Ascending aorta (tissue), 2 donors: ENCODE measurements at regions not wholly inside any gene's neighbourhood (a gene's known extent, or its start where the extent isn't known, plus 50 kb on each side); places are given as distances from the start of the nearest gene placed in this dataset.

Experiments
- DNase-seq, 2 donors: peaks; one replicate each; pipeline ENCODE4 v3.0.0-alpha.2; 2019; ENCODE audit warnings: low spot score in 2 of 2
- H3K27ac ChIP-seq, 2 donors: fragments of 200-600 bp; sonication (generic); one replicate each; pipeline ENCODE4 v1.5.1; 2016 to 2017; ENCODE audit warnings: mild to moderate bottlenecking in 1 of 2
- H3K27me3 ChIP-seq: fragments of 200-600 bp; sonication (generic); one replicate; pipeline ENCODE4 v1.5.1; 2017
- H3K36me3 ChIP-seq, 2 donors: fragments of 200-600 bp; sonication (generic); one replicate each; pipeline ENCODE4 v1.5.1; 2016
- H3K4me1 ChIP-seq, 2 donors: fragments of 200-600 bp; sonication (generic); one replicate each; pipeline ENCODE4 v1.5.1; 2016 to 2017; ENCODE audit warnings: mild to moderate bottlenecking in 1 of 2
- H3K4me3 ChIP-seq, 2 donors: fragments of 200-600 bp; sonication (generic); one replicate each; pipeline ENCODE4 v1.5.1; 2016 to 2017; ENCODE audit warnings: mild to moderate bottlenecking in 1 of 2
- H3K9me3 ChIP-seq, 2 donors: fragments of 200-600 bp; sonication (generic); one replicate each; pipeline ENCODE4 v1.5.1; 2016
- intact Hi-C: fragments of 100-400 bp; cut with DNase I; formaldehyde crosslinking; loops from one replicate; pipeline ENCODE4 v1.15.1; 2023
- TF ChIP-seq, protein P1 (sequence below), 3 experiments: fragments of 200-600 bp in 2 of 3; fragments of 450-650 bp in 1 of 3; sonication (generic) in 2 of 3; IDR thresholded peaks; one replicate each; pipeline ENCODE4 v1.5.1; 2016 to 2019; ENCODE audit warnings: antibody characterized with exemption in 3 of 3, mild to moderate bottlenecking in 1 of 3, moderate library complexity in 1 of 3

DNA sequence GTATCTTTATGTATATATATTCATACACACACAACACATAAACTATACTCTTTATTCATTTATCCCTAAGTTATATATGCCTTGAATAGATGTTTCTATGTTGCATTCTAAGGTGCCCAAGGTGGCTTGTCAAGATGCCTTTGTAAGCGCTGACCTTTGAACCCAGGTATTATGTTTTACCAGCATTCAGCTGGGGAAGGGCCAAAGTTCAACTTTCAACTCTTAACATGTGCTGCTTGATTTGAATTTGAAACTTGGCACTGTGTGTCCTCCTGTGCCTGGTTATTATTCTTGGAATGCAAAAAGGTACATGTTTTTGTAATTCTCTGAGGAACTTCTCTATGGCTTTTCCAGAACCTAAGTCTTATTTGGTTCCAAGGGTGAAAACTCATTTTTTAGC is 146.5 kb downstream of the EDN1 start:
- DNase-seq: no peak
- Histone ChIP-seq H3K4me1 (peaks cover 0 to 19% of the 10 kb centered on the region in 2 donors), H3K36me3 (no peaks in the 10 kb centered on the region), H3K4me3 (no peak overlapping the region), H3K27me3 (no peaks in the 10 kb centered on the region), H3K9me3 (peaks cover 0 to 4% of the 10 kb centered on the region in 2 donors), H3K27ac (no peak overlapping the region)
- TF ChIP-seq, protein P1, sequence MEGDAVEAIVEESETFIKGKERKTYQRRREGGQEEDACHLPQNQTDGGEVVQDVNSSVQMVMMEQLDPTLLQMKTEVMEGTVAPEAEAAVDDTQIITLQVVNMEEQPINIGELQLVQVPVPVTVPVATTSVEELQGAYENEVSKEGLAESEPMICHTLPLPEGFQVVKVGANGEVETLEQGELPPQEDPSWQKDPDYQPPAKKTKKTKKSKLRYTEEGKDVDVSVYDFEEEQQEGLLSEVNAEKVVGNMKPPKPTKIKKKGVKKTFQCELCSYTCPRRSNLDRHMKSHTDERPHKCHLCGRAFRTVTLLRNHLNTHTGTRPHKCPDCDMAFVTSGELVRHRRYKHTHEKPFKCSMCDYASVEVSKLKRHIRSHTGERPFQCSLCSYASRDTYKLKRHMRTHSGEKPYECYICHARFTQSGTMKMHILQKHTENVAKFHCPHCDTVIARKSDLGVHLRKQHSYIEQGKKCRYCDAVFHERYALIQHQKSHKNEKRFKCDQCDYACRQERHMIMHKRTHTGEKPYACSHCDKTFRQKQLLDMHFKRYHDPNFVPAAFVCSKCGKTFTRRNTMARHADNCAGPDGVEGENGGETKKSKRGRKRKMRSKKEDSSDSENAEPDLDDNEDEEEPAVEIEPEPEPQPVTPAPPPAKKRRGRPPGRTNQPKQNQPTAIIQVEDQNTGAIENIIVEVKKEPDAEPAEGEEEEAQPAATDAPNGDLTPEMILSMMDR (IDR thresholded peaks at IDR 0.05): no peak
- intact Hi-C loops: no loop called here

DNA sequence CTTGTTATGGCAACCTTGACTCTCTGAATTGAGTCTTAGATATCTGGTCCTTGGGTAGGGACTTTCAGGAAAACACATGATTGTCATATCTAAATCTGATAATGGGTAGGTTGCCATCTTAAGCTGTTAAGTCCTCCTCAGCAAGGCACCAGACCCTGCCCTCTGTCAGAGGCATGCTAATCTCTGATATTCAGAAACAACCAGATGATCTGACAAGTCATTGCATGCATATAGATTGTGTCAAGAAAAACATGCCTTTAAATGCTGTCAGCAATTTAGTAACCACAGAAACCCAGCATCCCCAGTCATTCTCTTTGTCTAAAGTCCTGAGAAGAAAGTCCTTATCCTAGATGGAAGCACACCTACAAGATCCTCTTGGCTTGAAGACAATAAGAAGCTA is 149.1 kb downstream of the EDN1 start:
- H3K9me3 ChIP-seq: no peaks in the 10 kb centered on the region
- intact Hi-C loops: no loop called here
- H3K27me3 ChIP-seq: no peaks in the 10 kb centered on the region
- H3K27ac ChIP-seq: no peak overlapping the region
- TF ChIP-seq, protein P1 (IDR thresholded peaks at IDR 0.05): no peak
- H3K4me3 ChIP-seq: no peak overlapping the region
- DNase-seq: no peak
- H3K4me1 ChIP-seq: peaks cover 0 to 19% of the 10 kb centered on the region in 2 donors
- H3K36me3 ChIP-seq: no peaks in the 10 kb centered on the region

DNA sequence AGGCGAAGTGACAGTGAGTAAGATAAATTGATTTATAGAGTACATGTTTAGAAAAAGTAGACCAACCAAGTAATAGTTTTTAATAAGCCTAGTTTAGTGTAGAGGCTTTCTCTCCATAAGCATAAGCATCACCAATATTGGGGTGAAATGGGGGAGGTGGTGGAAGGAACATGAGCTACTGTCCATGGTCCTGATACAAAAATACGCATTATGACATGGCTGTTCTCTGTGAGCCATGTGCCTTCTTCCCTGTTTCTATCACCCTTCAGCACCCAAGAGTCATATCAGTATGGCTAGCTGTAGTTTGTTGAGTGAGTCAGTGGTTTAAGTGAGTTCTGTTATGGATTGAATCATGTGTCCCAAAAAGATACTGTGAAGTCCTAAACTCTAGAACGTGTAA is 150.8 kb downstream of the EDN1 start:
- TF ChIP-seq, protein P1 (IDR thresholded peaks at IDR 0.05): no peak

DNA sequence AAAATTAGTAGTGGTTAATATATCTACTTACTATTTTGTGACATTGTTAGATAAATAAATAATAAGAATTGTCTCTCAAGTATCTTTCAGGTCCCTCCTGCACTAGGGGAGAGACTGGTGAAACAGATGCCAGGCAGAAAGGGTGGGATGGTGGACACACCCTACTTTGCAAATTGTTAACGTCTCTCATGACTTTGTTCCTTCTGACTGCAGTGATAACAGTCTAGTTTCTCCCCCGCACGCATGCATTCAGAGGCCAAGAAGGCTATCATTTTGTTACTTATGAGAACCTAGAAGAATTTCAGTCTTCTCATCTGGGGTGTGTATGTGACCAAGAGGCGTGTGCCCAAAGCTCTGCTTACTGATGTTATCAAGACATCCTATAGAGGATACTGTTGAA is 152.3 kb downstream of the EDN1 start:
- H3K9me3 ChIP-seq: no peaks in the 10 kb centered on the region
- no peaks in the 10 kb centered on the region for H3K36me3 ChIP-seq
- H3K27ac ChIP-seq: no peak overlapping the region
- TF ChIP-seq, protein P1 (IDR thresholded peaks at IDR 0.05): no peak
- H3K4me3 ChIP-seq: no peak overlapping the region
- DNase-seq: no peak
- intact Hi-C loops: no loop called here
- H3K4me1 ChIP-seq: peaks cover 0 to 7% of the 10 kb centered on the region in 2 donors
- no peaks in the 10 kb centered on the region for H3K27me3 ChIP-seq

More for the DNA sequence above, 150.8 kb downstream of the EDN1 start:
- Histone ChIP-seq H3K4me3 (no peak overlapping the region), H3K4me1 (peaks cover 0 to 19% of the 10 kb centered on the region in 2 donors), H3K27ac (no peak overlapping the region), H3K36me3 (no peaks in the 10 kb centered on the region), H3K9me3 (no peaks in the 10 kb centered on the region), H3K27me3 (no peaks in the 10 kb centered on the region)
- intact Hi-C loops: no loop called here
- no peak for DNase-seq

DNA sequence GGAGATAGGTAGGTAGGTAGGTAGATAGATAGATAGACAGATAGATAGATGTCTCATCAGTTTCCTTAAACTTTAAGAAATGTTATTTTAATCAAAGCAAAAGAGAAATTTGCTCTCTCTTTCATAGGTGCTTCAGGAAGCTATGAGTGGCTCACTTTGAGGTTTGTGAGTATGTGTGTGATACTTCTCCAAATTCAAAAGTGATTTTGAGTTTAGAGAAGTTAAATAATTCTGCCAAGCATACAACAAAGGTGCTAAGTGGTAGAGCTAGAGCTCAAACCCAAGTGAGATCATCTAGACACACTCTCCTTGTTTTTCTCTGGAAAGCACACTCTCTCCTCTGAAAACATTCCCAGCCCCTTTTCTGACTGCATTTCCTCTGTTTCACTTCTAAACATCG is 156.2 kb downstream of the EDN1 start:
- no peaks in the 10 kb centered on the region for H3K27me3 ChIP-seq
- DNase-seq: no peak
- H3K36me3 ChIP-seq: no peaks in the 10 kb centered on the region
- H3K4me3 ChIP-seq: no peak overlapping the region
- TF ChIP-seq, protein P1 (IDR thresholded peaks at IDR 0.05): no peak
- no peaks in the 10 kb centered on the region for H3K4me1 ChIP-seq
- no peak overlapping the region for H3K27ac ChIP-seq
- intact Hi-C loops: no loop called here
- H3K9me3 ChIP-seq: no peaks in the 10 kb centered on the region

DNA sequence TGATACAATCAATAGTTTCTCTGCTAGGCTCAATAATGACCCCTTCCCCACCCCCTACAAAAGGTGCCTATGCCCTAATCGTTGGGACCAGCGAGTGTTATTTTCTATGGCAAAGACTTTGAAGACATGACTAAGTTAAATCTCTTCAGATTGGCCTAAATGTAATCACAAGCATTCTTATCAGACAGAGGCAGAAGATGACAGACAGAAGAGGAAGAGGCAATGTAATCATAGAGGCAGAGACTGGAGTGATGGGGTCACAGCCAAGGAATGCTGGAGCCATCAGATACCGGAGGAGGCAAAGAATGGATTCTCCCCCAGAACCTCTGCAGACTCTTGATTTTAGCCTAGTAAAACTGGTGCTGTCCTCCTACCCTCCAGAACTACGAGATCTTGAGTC is 159.3 kb downstream of the EDN1 start:
- no peaks in the 10 kb centered on the region for H3K4me1 ChIP-seq
- H3K36me3 ChIP-seq: no peaks in the 10 kb centered on the region
- TF ChIP-seq, protein P1 (IDR thresholded peaks at IDR 0.05): no peak
- no peak for DNase-seq
- no peak overlapping the region for H3K27ac ChIP-seq
- no peaks in the 10 kb centered on the region for H3K27me3 ChIP-seq
- peaks cover 0 to 5% of the 10 kb centered on the region in 2 donors for H3K9me3 ChIP-seq
- H3K4me3 ChIP-seq: no peak overlapping the region
- intact Hi-C loops: no loop called here
